Myocyte (in vitro differentiated cells): ENCODE measurements at regions not wholly inside any gene's neighbourhood (a gene's known extent, or its start where the extent isn't known, plus 50 kb on each side); places are given as distances from the start of the nearest gene placed in this dataset.
"Not testable (repeated sequence)": the region's sequence is repeated elsewhere in the genome, so short reads cannot be mapped to it uniquely, and the experiment has no call there.

Source experiments
- DNase-seq: peaks from one replicate; pipeline ENCODE4 v3.0.0-alpha.2; 2012; ENCODE audit warnings: low read depth

DNA sequence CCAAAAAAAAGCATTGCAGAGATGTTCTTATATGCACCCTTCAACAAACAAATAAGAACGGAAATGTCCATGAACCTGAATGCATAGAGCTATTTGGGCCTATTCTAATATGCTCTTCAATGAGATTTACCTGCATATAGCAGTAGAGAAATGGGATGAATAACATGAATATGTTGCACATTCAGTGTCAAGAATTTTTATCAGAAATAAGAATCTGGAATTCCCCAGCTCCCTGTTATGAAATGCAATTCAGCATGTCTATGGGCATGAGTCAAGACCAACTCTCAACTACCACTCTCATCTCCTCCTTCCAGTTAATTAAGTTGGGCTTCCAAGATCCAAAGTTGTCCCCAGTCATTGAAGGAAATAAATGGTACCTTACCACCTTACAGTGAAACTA is 133.7 kb upstream of the ALCAM start:
- no peak for DNase-seq

DNA sequence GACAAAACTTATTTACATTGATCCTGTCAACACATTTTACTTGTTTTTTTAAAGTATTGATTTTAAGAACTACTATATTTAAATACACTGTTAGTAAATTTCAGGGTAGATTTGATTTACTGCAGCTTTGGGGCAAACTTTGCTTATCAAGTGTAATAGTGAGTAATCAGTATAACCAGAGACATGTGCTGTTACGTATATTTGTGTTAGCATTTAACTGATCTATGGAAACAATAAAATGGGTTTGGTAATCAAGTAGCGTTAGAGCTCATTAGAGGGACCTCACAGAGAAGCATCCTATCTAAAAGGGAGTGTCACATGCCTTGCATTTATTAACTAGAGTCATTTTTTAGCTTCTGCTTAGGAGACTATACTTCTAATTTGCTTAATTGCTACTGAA is 131.5 kb upstream of the ALCAM start:
- DNase-seq, result no peak

DNA sequence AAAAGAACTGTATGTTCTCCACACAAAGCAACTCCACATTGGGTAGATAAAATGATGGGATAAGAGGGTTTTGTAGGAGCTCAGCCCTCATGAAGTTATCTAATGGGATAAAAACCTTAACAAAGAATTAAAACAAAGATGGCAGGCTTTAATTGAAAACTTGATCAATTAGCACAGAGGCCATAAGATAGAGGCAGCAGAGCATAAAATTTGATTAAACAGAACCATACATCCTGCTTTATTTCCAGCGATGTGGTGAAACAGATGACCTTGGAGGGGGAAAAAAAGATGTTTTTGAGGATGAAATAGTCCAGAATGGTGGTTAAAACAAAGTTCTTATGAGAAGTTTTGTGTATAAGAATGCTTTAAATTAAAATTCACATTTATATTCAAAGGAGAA is 130.9 kb upstream of the ALCAM start:
- no peak for DNase-seq

DNA sequence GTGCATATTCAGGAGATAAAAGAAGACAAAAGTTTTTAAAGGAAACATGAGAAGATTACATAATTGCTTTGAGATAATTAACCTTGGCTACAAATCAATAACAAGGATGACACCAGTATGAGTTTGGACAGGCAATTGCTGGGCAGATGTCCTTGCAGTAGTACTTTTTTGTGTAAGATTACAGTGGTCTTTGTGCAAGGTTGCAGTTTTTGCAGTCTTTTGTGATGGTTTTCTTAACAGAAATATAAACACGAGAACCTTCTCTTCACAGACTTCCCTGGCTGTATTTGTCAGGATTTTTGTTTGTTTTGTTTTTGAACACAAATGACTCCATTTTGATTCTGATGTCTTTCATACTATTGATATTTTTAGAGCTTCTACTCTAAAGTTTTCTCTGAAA is 128.3 kb upstream of the ALCAM start:
- no peak for DNase-seq

DNA sequence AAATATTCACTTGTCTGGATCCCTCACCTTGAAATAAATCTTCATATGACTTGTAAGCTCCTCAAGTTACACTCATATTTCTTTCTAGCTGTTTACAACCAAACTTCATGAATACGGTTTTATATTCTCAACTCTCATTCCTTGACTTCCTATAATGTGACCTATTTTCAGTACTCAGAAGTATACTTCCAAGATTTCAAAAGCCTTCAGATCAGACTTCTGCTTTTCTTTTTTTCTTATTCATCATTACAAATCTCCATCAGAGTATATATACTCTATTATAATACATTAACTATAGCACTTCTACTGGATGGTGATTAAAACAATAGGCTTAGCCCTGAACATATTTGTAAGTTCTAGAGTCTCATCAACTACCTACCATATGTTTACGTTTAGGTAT is 123.6 kb upstream of the ALCAM start:
- DNase-seq, result no peak

DNA sequence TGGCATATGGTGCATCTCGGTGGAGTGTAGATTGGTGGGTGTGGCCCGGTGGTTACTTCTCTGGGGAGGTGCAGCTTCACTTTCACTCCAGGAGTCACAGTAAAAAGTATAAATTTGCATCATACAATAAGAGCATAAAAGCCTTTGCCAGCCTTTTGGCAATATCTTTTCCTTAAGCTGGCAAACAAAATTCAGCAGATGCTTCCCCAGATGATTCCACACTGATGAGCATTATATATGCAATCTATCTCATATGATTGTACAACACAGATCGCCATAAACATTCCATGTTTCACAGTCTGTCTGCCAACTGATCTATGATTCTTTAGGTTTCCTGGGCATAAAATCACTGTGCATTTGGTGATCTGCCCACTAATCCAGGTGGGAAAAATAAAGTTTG is 120.2 kb upstream of the ALCAM start:
- DNase-seq, result no peak

DNA sequence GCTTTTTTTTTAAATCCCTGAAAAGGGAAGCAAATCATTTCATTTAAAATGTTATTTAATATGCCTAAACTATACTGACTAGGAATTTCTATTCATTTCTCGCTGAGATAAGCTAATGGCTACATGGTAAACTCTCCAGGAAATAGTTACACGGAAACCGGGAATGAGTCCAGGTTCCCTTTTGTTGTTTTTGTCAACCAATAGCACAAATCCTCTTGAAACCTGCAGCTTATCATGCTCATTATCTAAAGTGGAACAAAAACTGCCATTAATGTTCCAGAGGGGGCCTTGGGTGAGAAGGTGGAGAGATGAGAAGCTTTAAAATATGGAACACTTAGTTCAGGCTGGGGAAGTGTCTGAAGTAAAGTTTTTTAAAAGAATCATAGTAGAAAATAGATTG is 113.5 kb upstream of the ALCAM start:
- no peak for DNase-seq

DNA sequence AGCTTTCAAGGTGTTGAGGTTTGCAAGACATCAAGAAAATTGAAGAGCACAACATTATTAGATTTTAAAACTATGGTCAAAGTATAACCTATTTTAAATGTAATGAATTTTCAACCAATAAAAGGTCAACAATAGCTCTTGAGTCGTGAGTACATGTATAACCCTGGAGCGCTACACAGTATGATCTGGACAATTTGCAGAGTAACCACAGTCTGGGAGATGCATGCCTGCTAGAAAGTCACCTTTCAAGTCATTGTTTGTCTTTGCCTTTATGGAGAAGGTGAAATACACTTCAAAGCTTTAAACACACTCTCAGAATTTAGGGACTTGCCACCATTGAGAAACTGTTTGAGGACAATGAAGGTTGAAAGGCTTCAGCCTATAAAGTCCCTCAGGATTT is 112.6 kb upstream of the ALCAM start:
- no peak for DNase-seq

DNA sequence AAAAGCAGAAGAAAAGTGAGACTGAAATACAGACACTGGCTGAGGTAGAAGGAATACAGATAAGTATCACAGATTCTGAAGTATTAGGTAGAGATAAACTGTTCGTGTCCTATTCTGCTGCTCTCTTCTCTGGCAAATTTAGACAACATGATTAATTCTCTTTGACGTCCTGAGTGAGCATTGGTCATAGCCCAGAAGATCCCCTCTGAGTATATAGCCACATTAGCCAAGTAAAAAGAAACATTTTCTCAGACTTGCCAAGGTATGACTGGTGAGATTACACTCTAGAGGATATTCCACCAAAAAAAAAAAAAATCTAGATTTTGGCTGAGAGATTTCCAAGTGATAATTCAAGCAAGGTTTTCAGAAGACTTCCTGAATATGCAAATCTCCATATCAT is 111.4 kb upstream of the ALCAM start:
- no peak for DNase-seq

DNA sequence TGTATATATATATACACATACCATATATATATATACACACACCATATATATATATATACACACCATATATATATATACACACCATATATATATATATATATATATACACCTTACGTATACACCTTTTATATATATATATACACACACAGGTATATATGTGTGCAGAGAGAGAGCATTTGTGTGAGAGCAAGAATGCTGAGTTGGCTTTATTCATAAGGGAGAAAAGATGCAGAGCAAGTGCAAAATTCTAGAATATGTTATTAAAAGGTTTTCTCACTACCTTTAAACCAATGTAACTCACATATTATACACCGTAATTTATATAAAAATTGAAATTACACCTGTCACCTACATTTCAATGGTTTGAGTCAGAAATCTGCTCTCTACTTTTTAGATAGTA is 107.2 kb upstream of the ALCAM start:
- DNase-seq, result no peak

DNA sequence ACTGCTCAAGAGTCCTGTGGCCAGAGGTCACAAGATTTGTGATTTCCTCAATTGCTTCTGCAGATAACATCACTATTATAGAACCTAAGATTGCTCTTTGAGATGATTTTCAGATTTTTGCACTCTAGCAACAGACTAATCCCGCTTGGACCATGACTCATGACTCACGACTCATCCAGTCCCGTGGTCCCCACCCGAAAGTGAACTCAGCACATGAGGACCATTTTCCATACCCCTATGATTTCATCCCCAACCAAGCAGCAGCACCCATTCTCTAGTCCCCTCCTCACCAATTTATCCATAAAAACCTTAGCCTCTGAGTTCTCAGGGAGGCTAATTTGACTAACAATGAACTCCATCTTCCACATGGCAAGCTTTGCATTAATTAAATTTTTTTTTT is 106.3 kb upstream of the ALCAM start:
- no peak for DNase-seq

DNA sequence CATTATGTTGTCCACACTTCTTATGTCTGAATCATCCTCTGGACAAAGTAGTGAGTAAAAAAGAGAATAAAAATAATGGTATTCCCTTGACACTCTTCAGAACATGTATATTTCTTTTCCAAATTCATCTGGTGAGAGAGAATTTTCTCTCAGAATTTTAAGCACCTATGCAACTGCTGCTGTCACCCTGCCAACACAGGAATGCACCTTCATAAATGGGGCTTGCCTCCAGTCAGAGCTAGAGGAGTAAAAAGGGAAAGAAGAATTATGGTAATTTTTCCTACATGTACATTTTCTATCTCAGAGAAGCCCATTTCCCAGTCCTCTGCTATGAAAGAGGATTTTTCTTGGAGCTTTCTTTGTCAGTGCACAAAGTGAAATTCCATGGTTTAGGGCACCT is 92.2 kb upstream of the ALCAM start:
- no peak for DNase-seq

DNA sequence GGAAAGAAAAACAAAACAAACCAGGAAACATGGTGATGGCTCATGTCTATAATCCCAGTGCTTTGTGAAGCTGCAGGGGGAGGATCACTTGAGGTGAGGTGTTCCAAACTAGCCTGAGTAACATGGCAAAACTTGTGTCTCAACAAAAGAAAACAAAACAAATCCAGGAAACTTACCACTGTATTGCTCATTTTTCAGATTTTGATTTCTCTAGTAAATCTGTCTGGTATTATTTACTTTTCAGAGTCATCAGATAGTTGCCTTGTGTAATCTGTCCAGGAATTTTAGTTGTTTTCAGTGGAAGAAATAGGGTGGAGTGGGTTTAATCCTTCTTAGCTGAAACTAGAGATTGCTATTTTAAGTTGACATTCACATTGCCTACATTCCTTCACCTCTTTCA is 91.8 kb upstream of the ALCAM start:
- DNase-seq, result peak; percentile 34

DNA sequence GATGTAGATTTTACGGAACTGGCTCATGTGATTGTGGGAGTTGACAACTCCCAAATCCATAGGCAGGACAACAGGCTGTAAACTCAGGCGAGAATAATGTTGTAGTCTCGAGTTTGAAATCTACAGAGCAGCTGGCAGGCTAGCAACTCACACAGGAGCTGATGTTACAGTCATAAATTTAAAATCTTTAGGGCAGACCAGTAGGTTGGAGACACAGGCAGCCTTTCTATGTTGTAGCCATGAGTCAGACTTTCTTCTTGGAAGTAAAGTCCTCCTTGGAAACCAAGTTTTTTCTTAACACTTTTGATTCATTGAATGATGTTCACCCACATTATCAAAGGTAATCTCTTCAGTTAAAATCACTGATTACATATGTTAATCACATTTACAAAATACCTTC is 89.1 kb upstream of the ALCAM start:
- peak; percentile 3 for DNase-seq

DNA sequence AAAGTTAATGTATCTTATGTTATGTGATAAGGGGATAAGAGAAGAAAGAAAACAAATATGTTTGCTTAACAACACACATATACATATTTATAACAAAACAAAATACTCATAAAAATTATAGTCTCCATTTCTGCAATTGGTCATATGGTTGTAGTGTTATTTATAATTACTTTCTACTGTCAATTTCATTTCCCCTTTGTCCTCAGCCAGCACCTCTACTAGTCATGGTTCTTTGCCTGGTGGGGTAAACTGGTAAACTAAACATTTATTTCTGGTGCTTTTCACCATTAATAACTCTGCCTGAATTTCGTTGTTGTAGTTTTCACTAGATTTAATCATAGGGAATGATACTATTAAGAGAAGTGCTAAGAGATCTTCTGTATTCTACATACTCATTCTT is 88.0 kb upstream of the ALCAM start:
- no peak for DNase-seq

DNA sequence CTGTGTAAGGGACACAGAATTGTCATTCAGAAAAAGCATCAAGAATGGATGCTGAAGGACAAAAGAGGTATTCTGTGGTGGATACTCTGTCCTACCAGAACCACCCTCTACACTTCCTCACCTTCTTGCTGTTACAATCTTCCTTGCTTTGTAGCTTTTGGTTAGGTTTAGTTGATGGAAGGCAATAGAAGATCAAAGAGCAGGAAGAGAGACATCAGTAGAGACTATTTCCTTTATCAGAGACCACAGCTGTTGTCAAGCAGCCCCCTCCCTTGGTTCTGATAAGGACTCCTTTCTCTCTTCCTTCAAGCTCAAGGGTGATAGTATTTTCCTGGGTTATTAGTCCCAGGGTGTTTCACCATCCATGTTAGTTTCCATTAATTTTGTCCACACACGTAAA is 84.7 kb upstream of the ALCAM start:
- no peak for DNase-seq

DNA sequence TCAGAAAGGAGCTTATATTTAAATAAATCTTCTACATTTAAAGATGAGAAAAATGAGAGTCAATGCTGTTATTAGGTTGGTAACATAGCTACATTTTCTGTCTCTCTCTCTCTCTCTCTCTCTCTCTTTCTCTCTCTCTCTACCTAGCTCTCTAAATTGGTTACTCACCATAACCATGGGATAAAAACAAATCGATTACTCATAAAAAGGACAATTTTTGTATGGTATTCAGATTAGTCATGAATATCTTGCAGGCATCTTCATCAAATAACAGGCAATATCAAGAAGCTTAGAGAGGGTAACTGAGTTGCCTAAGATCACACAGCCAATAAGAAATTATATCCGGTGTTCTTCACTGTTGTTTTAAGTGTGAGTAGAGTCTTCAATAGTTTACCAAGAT is 81.8 kb upstream of the ALCAM start:
- no peak for DNase-seq

DNA sequence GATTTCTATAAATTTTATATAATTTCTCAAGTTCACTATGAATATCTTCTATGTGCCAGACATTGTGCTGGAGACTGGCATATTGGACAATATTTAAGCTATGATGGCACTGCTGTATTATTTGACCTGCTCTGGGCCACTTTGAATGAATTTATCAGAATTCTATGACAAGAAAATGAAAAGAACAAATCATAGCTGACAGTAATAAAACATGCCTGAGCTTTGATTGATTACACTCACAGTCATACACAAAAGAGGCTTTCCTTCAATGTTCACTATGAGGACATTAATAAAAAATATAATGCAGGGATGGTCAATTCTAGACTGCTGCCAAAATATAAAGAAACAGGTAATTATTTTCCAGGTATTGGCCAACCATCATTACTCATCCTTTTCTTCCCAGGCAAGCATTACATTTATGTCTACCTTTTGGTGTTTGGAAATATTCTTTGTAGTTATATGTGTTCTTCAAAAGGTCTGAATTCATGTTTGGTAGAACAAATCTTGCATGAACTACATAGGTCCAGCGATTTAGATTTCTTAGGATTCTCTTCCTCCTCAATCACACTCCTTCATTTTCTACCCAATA is 81.0 kb upstream of the ALCAM start:
- DNase-seq, result no peak

DNA sequence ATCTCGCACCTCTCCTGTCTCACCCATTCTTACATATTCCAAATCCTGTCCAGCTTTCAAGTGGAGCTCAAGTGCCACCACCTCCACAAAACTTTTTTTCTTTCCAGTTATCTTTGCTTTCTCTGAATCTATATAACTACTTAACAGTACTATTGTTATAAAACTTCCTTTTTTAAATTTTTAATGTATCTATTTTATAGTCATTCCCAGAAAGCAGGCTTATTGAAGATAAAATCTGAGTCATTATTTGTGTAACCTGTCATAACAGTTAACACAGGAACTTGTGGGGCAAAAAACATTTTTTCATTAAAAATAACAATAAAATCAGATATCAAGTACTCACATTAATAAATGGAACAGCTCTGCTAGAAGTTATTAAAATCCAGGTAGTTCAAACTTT is 73.3 kb upstream of the ALCAM start:
- DNase-seq, result no peak

DNA sequence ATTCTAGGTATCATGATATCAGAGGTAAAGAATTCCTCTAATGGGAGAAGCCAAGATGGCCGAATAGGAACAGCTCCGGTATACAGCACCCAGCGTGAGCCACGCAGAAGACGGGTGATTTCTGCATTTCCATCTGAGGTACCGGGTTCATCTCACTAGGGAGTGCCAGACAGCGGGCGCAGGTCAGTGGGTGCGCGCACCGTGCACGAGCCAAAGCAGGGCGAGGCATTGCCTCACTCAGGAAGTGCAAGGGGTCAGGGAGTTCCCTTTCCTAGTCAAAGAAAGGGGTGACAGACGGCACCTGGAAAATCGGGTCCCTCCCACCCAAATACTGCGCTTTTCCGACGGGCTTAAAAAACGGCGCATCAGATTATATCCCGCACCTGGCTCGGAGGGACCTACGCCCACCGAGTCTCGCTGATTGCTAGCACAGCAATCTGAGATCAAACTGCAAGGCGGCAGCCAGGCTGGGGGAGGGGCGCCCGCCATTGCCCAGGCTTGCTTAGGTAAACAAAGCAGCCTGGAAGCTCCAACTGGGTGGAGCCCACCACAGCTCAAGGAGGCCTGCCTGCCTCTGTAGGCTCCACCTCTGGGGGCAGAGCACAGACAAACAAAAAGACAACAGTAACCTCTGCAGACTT is 70.4 kb upstream of the ALCAM start:
- not testable (repeated sequence) for DNase-seq

DNA sequence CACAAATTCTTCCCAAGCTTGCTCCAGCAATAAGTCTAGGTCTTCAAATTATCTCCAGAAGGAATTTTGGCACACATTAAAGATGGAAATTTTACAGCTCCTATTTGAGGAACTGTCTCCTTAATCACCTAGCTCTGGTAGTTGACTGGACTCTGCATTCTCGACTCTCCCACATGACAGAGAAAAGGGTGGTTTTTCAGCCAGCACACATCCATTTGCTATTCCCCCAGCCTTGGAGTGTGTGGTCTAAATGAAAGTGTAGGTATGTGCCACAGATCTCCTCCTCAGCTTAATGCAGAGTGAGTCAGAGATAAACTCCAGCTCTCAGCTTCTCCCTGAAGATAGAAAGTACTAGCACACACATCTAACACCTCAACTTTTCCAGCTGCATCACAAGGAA is 62.2 kb upstream of the ALCAM start:
- no peak for DNase-seq

DNA sequence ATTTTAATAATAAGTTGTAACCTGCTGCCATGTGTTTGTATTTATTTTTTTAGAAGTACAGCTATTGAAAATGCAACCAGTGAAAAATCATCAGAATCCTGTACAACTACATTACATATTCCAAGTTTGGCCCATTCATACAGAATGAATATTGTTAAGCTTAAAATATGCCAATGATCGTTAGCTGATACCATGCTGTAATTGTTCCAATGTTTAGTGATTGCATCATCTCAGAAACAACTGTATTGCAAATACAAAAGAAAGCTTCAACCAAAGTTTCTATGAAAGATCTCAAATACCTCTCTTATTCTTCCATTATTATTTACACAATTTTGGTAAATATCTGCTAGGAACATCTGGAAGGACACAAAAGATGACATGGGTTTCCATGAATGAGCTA is 51.6 kb upstream of the ALCAM start:
- DNase-seq, result no peak

DNA sequence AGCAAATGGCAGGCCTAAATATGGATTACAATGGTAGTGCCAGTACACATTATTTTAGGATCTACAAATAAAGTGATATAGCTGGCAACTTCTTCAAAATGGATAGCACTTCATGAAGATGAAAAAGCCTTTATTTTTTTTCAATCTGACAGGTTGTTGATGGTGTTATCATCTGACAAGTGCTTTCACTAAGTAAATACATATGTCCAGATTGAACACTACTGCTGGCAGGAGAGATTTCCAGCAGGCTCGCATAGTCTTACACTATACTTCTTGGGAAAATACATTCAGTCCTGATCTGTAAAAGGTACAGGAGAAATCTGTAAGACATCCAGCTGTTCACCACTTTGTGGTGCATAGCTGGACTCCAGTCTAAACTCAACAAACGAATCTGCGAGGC is 50.9 kb upstream of the ALCAM start:
- DNase-seq, result no peak

DNA sequence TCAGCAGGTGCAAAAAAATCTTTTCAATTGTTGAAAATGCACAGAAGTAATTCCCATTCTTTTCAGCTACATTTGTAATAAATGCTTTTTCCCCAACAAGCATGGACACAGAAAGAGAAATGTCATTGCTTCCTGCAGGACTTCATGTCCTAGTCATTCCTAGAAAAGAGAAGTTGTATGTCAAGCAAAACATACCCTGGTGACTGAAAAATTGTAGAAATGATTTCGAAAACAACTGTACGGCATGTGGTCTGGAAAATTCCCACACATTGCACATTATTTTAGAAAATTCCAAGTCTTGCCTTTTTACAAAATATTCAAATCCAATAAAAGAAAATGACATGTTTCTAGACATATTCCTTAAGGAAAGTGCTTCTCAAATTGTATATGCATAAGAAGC is 50.4 kb upstream of the ALCAM start:
- no peak for DNase-seq
